Hepatic stellate cell (primary cell): ENCODE measurements at regions not wholly inside any gene's neighbourhood (a gene's known extent, or its start where the extent isn't known, plus 50 kb on each side); places are given as distances from the start of the nearest gene placed in this dataset.
"Not testable (repeated sequence)": the region's sequence is repeated elsewhere in the genome, so short reads cannot be mapped to it uniquely, and the experiment has no call there.

Experiments
- DNase-seq: peaks from one replicate; pipeline ENCODE4 v3.0.0; 2011; ENCODE audit warnings: low spot score

- DNase-seq: peak; percentile 88
Measured at GRCh38 chr7:149714081-149714909, 59.1 kb downstream of the ZNF467 start.

- no peak for DNase-seq
Measured at GRCh38 chr7:149713731-149714068, 59.7 kb downstream of the ZNF467 start.

GRCh38 chr7:149713061-149713730, 60.2 kb downstream of the ZNF467 start:
- no peak for DNase-seq

GRCh38 chr7:149708026-149708425, 65.4 kb downstream of the ZNF467 start:
- DNase-seq: no peak

- no peak for DNase-seq
Measured at GRCh38 chr7:149707448-149707886, 65.9 kb downstream of the ZNF467 start.

GRCh38 chr7:149706398-149706797, 67.0 kb downstream of the ZNF467 start:
- DNase-seq: no peak

- DNase-seq: no peak
Measured at GRCh38 chr7:149704507-149704906, 68.9 kb downstream of the ZNF467 start.

- DNase-seq: no peak
Measured at GRCh38 chr7:149703044-149703650, 70.2 kb downstream of the ZNF467 start.

- DNase-seq: no peak
Measured at GRCh38 chr7:149701495-149702240, 71.7 kb downstream of the ZNF467 start.

- not testable (repeated sequence) for DNase-seq
Measured at GRCh38 chr7:149697767-149698166, 75.6 kb downstream of the ZNF467 start.

- DNase-seq: no peak
Measured at GRCh38 chr7:149696280-149696679, 77.1 kb downstream of the ZNF467 start.

- no peak for DNase-seq
Measured at GRCh38 chr7:149692557-149692982, 80.8 kb downstream of the ZNF467 start.

- no peak for DNase-seq
Measured at GRCh38 chr7:149692056-149692455, 81.3 kb downstream of the ZNF467 start.

- DNase-seq: peak; percentile 37
Measured at GRCh38 chr7:149690688-149691446, 82.5 kb downstream of the ZNF467 start.

GRCh38 chr7:149689291-149689721, 84.1 kb downstream of the ZNF467 start:
- DNase-seq: no peak

GRCh38 chr7:149688836-149689235, 84.6 kb downstream of the ZNF467 start:
- no peak for DNase-seq

- not testable (repeated sequence) for DNase-seq
Measured at GRCh38 chr7:149687820-149688219, 85.6 kb downstream of the ZNF467 start.

GRCh38 chr7:149686449-149686848, 86.9 kb downstream of the ZNF467 start:
- DNase-seq: no peak

GRCh38 chr7:149686011-149686410, 87.4 kb downstream of the ZNF467 start:
- DNase-seq: peak; percentile 16

- no peak for DNase-seq
Measured at GRCh38 chr7:149685455-149685854, 87.9 kb downstream of the ZNF467 start.

- no peak for DNase-seq
Measured at GRCh38 chr7:149683898-149684297, 89.5 kb downstream of the ZNF467 start.
